ENCODE measurements at regions not wholly inside any gene's neighbourhood (a gene's known extent, or its start where the extent isn't known, plus 50 kb on each side); places are given as distances from the start of the nearest gene placed in this dataset.

GRCh38 chr20:12699374-12700228 is 309.2 kb upstream of the SPTLC3 start:
- TF ChIP-seq TAF1 (IDR thresholded peaks at IDR 0.05; ENCODE audit: low read depth) (no peak), REST (IDR thresholded peaks at IDR 0.05; ENCODE audit: low read depth) (no peak), RAD21 (IDR thresholded peaks at IDR 0.05; ENCODE audit: low read depth) (no peak), MAX (IDR thresholded peaks at IDR 0.05) (no peak), NFIC (IDR thresholded peaks at IDR 0.05) (no peak), USF1 (IDR thresholded peaks at IDR 0.05) (no peak), FOXM1 (IDR thresholded peaks at IDR 0.05; ENCODE audit: borderline replicate concordance, low read depth) (no peak), CEBPB (IDR thresholded peaks at IDR 0.05) (no peak), EP300 (IDR thresholded peaks at IDR 0.05; ENCODE audit: borderline replicate concordance) (no peak), TEAD4 (IDR thresholded peaks at IDR 0.05) (no peak), CREB1 (IDR thresholded peaks at IDR 0.05; ENCODE audit: low read depth) (no peak), EGR1 (IDR thresholded peaks at IDR 0.05) (no peak)

Measured in Ishikawa (cell line).